Thyroid gland (tissue), 4 donors: ENCODE measurements at regions not wholly inside any gene's neighbourhood (a gene's known extent, or its start where the extent isn't known, plus 50 kb on each side); places are given as distances from the start of the nearest gene placed in this dataset.

Source experiments
- POLR2A ChIP-seq, 2 donors: fragments of 450-650 bp; IDR thresholded peaks; one replicate each; pipeline ENCODE4 v1.6.1; 2017; ENCODE audit warnings: antibody characterized with exemption in 2 of 2, mild to moderate bottlenecking in 2 of 2, moderate library complexity in 1 of 2
- TF ChIP-seq, protein P1 (sequence below), 6 experiments: fragments of 200-600 bp in 3 of 6; fragments of 450-650 bp in 3 of 6; sonication (generic) in 3 of 6; IDR thresholded peaks; one replicate each; pipeline ENCODE4 v1.5.1; 2016 to 2019; ENCODE audit warnings: antibody characterized with exemption in 6 of 6, mild to moderate bottlenecking in 2 of 6, inconsistent platforms in 1 of 6, moderate library complexity in 1 of 6

DNA sequence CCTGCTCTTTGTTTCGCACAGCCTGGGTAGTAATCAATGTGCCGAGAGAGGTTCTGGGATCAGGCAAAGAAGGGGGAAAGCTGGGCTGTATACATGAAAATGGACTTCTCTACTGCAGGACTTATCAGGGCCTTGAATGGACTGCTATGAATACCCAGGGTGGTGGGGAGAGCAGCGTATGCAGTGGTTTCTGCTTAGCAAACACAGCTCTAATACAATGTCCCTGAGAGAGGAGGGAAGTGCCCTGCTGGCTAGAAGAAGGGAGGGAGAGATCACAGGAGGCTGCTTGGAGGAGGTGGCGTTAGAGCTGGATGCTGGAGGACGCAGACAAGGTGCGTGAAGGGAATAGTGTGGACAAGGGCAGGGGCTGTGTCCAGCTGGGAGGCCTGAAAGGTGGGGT lies 116.1 kb downstream of the PTPRS start:
- TF ChIP-seq, protein P1, sequence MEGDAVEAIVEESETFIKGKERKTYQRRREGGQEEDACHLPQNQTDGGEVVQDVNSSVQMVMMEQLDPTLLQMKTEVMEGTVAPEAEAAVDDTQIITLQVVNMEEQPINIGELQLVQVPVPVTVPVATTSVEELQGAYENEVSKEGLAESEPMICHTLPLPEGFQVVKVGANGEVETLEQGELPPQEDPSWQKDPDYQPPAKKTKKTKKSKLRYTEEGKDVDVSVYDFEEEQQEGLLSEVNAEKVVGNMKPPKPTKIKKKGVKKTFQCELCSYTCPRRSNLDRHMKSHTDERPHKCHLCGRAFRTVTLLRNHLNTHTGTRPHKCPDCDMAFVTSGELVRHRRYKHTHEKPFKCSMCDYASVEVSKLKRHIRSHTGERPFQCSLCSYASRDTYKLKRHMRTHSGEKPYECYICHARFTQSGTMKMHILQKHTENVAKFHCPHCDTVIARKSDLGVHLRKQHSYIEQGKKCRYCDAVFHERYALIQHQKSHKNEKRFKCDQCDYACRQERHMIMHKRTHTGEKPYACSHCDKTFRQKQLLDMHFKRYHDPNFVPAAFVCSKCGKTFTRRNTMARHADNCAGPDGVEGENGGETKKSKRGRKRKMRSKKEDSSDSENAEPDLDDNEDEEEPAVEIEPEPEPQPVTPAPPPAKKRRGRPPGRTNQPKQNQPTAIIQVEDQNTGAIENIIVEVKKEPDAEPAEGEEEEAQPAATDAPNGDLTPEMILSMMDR (IDR thresholded peaks at IDR 0.05), result no peak
- TF ChIP-seq POLR2A (IDR thresholded peaks at IDR 0.05), result no peak
